Neural cell (in vitro differentiated cells): ENCODE measurements at regions not wholly inside any gene's neighbourhood (a gene's known extent, or its start where the extent isn't known, plus 50 kb on each side); places are given as distances from the start of the nearest gene placed in this dataset.

Experiments used
- H2AFZ ChIP-seq: fragments of 200-600, 300-800 bp; sonication (generic), shearing (Covaris generic); 2 replicates; pipeline ENCODE4 v1.6.0; 2014; ENCODE audit warnings: low read depth, mild to moderate bottlenecking, antibody characterized with exemption, low read length, moderate library complexity
- H3F3A ChIP-seq: fragments of 200-600 bp; shearing (Covaris generic); 2 replicates; pipeline ENCODE4 v1.6.1; 2016; ENCODE audit warnings: mild to moderate bottlenecking, moderate library complexity, mixed read lengths, antibody characterized with exemption, low read length; ENCODE audit not compliant: insufficient read depth, poor library complexity, severe bottlenecking
- H3K27ac ChIP-seq: fragments of 200-600, 300-800 bp; sonication (generic), shearing (Covaris generic); 2 replicates; pipeline ENCODE4 v1.5.1; 2014; ENCODE audit warnings: mild to moderate bottlenecking, low read length, moderate library complexity
- H3K27me3 ChIP-seq: fragments of 300-800, 200-600 bp; sonication (generic), shearing (Covaris generic); 2 replicates; pipeline ENCODE4 v1.6.0; 2014; ENCODE audit warnings: mild to moderate bottlenecking, low read depth, low read length, moderate library complexity; ENCODE audit not compliant: insufficient read depth
- H3K36me3 ChIP-seq: fragments of 300-800, 200-600 bp; sonication (generic), shearing (Covaris generic); 2 replicates; pipeline ENCODE4 v1.5.1; 2014; ENCODE audit warnings: mild to moderate bottlenecking, antibody characterized with exemption, low read length, moderate library complexity; ENCODE audit not compliant: insufficient read depth
- H3K4me2 ChIP-seq: fragments of 300-800, 200-600 bp; sonication (generic), shearing (Covaris generic); 2 replicates; pipeline ENCODE4 v1.6.0; 2014; ENCODE audit warnings: mild to moderate bottlenecking, low read length
- H3K4me3 ChIP-seq: fragments of 300-800, 200-600 bp; sonication (generic), shearing (Covaris generic); 2 replicates; pipeline ENCODE4 v1.5.1; 2014; ENCODE audit warnings: mild to moderate bottlenecking, low read length, moderate library complexity
- H3K79me2 ChIP-seq: fragments of 200-600 bp; shearing (Covaris generic); replicated peaks from 2 replicates; pipeline ENCODE4 v1.6.0; 2014; ENCODE audit warnings: mild to moderate bottlenecking, low read length, moderate library complexity; ENCODE audit not compliant: insufficient read depth
- H3K9ac ChIP-seq: fragments of 300-800, 200-600 bp; sonication (generic), shearing (Covaris generic); 2 replicates; pipeline ENCODE4 v1.6.1; 2016; ENCODE audit warnings: mild to moderate bottlenecking, low read length, mixed read lengths
- H3K9me2 ChIP-seq: fragments of 200-600 bp; shearing (Covaris generic); 2 replicates; pipeline ENCODE4 v1.6.1; 2016; ENCODE audit warnings: mild to moderate bottlenecking, low read length, mixed read lengths; ENCODE audit not compliant: insufficient read depth
- H3K9me3 ChIP-seq: fragments of 200-600, 300-800 bp; sonication (generic), shearing (Covaris generic); 2 replicates; pipeline ENCODE4 v1.6.1; 2016; ENCODE audit warnings: mild to moderate bottlenecking, mixed run types, low read length, moderate library complexity, mixed read lengths
- H4K20me1 ChIP-seq: fragments of 200-600 bp; shearing (Covaris generic); 2 replicates; pipeline ENCODE4 v1.6.1; 2016; ENCODE audit warnings: mild to moderate bottlenecking, mixed run types; ENCODE audit not compliant: insufficient read depth
- EP300 ChIP-seq: fragments of 450-650 bp; conservative IDR thresholded peaks from 2 replicates; pipeline ENCODE4 v1.6.1; 2014; ENCODE audit warnings: antibody characterized with exemption, mild to moderate bottlenecking, moderate library complexity; ENCODE audit not compliant: poor library complexity, severe bottlenecking
- EZH2 ChIP-seq: fragments of 200-600, 300-800 bp; shearing (Covaris generic), sonication (generic); IDR thresholded peaks from 2 replicates; pipeline ENCODE4 v1.6.1; 2014; ENCODE audit warnings: antibody characterized with exemption, low read length, borderline replicate concordance, mild to moderate bottlenecking; ENCODE audit not compliant: insufficient read depth, poor library complexity, severe bottlenecking
- MXI1 ChIP-seq: fragments of 450-650 bp; conservative IDR thresholded peaks from 2 replicates; pipeline ENCODE4 v1.6.1; 2014; ENCODE audit warnings: antibody characterized with exemption, mild to moderate bottlenecking; ENCODE audit not compliant: poor library complexity, severe bottlenecking
- POLR2AphosphoS5 ChIP-seq: IDR thresholded peaks from 2 replicates; pipeline ENCODE4 v1.6.1; 2012
- RAD21 ChIP-seq: fragments of 450-650 bp; conservative IDR thresholded peaks from 2 replicates; pipeline ENCODE4 v1.6.1; 2014; ENCODE audit warnings: antibody characterized with exemption, mild to moderate bottlenecking, moderate library complexity
- SMC3 ChIP-seq: fragments of 450-650 bp; conservative IDR thresholded peaks from 2 replicates; pipeline ENCODE4 v1.6.1; 2014; ENCODE audit warnings: antibody characterized with exemption, mild to moderate bottlenecking, moderate library complexity; ENCODE audit not compliant: poor library complexity
- TAF1 ChIP-seq: IDR thresholded peaks from 2 replicates; pipeline ENCODE4 v1.6.1; 2012; ENCODE audit warnings: low read depth
- TF ChIP-seq, protein P1 (sequence below): IDR thresholded peaks from 2 replicates; pipeline ENCODE4 v1.6.1; 2012; ENCODE audit warnings: borderline replicate concordance
- TF ChIP-seq, protein P2 (sequence below): fragments of 450-650 bp; IDR thresholded peaks from 2 replicates; pipeline ENCODE4 v1.5.1; 2014; ENCODE audit warnings: antibody characterized with exemption, mild to moderate bottlenecking, moderate library complexity; ENCODE audit not compliant: poor library complexity, severe bottlenecking

DNA sequence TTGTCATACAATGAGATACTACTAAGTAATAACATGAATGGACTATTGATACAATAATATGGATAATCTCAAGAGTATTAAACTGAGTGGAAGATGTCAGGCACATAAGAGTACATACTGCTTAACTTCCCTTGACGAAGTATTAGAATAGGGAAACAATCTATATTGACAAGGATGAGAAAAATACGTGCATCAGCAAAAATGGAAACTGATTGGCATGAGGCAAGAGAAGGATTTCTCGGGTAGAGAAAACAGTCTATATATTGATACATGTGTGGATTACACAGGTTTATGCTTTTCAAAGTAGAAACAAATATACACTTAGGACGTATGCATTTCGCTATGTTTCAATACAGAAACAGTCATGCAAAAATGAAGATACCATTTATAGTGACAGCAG is 57.4 kb downstream of the PRR20E start:
- H3K79me2 ChIP-seq: no peaks in the 10 kb centered on the region
- no peaks in the 10 kb centered on the region for H4K20me1 ChIP-seq
- no peaks in the 10 kb centered on the region for H3K9me2 ChIP-seq
- TF ChIP-seq RAD21: no peak
- TF ChIP-seq, protein P1, sequence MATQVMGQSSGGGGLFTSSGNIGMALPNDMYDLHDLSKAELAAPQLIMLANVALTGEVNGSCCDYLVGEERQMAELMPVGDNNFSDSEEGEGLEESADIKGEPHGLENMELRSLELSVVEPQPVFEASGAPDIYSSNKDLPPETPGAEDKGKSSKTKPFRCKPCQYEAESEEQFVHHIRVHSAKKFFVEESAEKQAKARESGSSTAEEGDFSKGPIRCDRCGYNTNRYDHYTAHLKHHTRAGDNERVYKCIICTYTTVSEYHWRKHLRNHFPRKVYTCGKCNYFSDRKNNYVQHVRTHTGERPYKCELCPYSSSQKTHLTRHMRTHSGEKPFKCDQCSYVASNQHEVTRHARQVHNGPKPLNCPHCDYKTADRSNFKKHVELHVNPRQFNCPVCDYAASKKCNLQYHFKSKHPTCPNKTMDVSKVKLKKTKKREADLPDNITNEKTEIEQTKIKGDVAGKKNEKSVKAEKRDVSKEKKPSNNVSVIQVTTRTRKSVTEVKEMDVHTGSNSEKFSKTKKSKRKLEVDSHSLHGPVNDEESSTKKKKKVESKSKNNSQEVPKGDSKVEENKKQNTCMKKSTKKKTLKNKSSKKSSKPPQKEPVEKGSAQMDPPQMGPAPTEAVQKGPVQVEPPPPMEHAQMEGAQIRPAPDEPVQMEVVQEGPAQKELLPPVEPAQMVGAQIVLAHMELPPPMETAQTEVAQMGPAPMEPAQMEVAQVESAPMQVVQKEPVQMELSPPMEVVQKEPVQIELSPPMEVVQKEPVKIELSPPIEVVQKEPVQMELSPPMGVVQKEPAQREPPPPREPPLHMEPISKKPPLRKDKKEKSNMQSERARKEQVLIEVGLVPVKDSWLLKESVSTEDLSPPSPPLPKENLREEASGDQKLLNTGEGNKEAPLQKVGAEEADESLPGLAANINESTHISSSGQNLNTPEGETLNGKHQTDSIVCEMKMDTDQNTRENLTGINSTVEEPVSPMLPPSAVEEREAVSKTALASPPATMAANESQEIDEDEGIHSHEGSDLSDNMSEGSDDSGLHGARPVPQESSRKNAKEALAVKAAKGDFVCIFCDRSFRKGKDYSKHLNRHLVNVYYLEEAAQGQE: no peak
- no peak for TF ChIP-seq MXI1
- TF ChIP-seq POLR2AphosphoS5: no peak
- no peak for TF ChIP-seq SMC3
- no peak for TF ChIP-seq EP300
- TF ChIP-seq, protein P2, sequence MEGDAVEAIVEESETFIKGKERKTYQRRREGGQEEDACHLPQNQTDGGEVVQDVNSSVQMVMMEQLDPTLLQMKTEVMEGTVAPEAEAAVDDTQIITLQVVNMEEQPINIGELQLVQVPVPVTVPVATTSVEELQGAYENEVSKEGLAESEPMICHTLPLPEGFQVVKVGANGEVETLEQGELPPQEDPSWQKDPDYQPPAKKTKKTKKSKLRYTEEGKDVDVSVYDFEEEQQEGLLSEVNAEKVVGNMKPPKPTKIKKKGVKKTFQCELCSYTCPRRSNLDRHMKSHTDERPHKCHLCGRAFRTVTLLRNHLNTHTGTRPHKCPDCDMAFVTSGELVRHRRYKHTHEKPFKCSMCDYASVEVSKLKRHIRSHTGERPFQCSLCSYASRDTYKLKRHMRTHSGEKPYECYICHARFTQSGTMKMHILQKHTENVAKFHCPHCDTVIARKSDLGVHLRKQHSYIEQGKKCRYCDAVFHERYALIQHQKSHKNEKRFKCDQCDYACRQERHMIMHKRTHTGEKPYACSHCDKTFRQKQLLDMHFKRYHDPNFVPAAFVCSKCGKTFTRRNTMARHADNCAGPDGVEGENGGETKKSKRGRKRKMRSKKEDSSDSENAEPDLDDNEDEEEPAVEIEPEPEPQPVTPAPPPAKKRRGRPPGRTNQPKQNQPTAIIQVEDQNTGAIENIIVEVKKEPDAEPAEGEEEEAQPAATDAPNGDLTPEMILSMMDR: no peak
- TF ChIP-seq TAF1: no peak
- no peak for TF ChIP-seq EZH2
- no peak overlapping the region for H3K9ac ChIP-seq
- no peaks in the 10 kb centered on the region for H3K36me3 ChIP-seq
- no peaks in the 10 kb centered on the region for H3K27me3 ChIP-seq
- H3F3A ChIP-seq: no peaks in the 10 kb centered on the region
- no peak overlapping the region for H3K27ac ChIP-seq
- no peak overlapping the region for H2AFZ ChIP-seq
- no peak overlapping the region for H3K4me2 ChIP-seq
- H3K9me3 ChIP-seq: no peaks in the 10 kb centered on the region
- no peak overlapping the region for H3K4me3 ChIP-seq

DNA sequence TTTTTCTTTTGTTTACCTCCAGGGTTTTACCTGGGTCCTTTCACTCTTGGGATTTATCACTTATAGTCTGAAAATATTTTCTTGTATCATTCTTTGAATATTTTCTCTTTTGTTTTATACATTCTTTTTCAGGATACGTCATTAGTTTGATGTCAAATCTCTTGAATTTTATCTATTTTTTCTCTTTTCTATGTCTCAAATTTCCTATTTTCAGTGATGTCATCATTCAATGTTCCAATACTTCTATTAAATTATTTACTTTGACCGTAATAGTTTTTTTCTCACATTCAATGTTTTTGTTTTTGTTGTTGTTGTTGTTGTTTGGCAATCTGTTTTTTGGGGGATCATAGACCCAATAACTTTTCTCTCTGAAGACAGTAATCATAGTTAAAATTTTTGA is 83.5 kb downstream of the PRR20E start:
- Histone ChIP-seq H3K9ac (no peak overlapping the region), H3K9me3 (no peaks in the 10 kb centered on the region), H2AFZ (no peak overlapping the region)

More for the DNA sequence above, 83.5 kb downstream of the PRR20E start:
- TF ChIP-seq RAD21 (no peak), MXI1 (no peak), EZH2 (no peak), TAF1 (no peak), EP300 (no peak), SMC3 (no peak), POLR2AphosphoS5 (no peak)
- TF ChIP-seq, protein P2: no peak
- TF ChIP-seq, protein P1: no peak
- H3K4me2 ChIP-seq: no peak overlapping the region
- no peaks in the 10 kb centered on the region for H3F3A ChIP-seq
- H3K79me2 ChIP-seq: no peaks in the 10 kb centered on the region
- no peaks in the 10 kb centered on the region for H3K9me2 ChIP-seq
- no peak overlapping the region for H3K4me3 ChIP-seq
- H3K36me3 ChIP-seq: no peaks in the 10 kb centered on the region
- no peak overlapping the region for H3K27ac ChIP-seq
- no peaks in the 10 kb centered on the region for H3K27me3 ChIP-seq
- no peaks in the 10 kb centered on the region for H4K20me1 ChIP-seq
